HG03064 (cell line): ENCODE measurements at regions not wholly inside any gene's neighbourhood (a gene's known extent, or its start where the extent isn't known, plus 50 kb on each side); places are given as distances from the start of the nearest gene placed in this dataset.

Experiments
- ATAC-seq: cut with Tn5 transposase; IDR thresholded peaks from one replicate; pipeline ENCODE4 v1.9.1; 2021; ENCODE audit warnings: low read depth; ENCODE audit not compliant: unreplicated experiment

DNA sequence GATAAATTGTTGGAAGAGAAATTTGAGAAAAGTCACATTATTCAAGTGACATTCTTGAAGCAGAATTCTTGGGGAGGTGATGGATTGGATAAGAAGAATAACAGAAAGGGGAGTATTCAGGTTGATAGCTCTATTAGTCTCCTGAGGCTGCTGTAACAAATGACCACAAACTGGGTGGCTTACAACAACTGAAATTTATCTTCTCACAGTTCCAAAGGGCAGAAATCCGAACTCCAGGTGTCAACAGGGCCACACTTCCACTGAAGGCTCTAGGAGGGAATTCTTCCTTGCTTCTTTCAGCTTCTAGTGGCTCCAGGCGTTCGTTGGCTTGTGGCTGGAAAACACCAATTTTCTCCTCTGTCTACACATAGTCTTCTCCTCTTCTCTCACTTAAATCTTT lies 99.8 kb downstream of the TES start:
- ATAC-seq: no peak

DNA sequence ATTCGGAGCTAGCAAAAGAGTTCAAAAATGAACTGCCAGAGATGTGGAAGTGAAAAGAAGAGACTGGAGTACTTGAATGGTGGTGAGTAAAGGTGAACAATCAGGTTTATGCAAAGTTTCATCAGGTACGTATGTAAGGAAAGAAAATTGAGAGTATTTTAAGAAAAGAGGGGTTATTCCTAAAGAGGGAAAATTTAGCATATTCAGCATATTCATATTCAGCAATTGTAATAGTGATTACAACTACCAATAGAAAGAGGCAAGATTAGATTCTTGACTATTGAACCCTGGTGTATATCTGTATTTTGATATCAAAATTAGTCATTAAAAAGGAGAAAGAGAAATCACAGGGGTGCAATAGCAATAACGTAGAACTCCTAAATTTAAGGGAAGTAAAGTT lies 100.9 kb downstream of the TES start:
- ATAC-seq: no peak

DNA sequence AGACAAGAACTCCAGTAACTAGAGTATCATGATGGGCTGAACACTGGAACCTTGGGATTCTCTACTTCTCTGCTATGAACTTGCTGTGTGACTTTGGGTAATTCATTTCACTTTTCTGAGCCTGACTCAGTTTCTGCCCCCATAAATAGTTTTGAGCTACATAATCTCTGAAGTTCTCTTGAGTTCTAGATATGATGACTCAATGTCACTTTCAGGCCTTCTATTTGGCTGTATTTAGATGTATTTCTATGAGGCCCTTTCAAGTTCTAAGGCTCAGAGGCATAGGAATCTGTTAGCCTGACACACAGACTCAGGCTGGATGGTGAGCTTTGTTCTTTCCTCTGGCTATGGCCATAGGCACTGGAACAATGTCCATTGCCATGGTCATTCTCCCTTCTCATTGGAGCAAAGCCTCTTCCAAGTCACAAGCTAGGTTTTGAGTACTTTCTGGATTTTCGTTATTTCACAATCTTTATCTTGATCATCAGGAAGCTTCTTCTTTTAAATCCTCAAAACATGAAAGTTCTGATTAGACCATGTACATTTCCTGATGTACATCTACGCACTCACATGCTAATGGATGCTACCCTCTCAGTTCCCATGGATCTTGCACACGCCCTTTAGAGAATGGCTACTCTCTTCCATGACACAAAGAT lies 101.6 kb downstream of the TES start:
- no peak for ATAC-seq

DNA sequence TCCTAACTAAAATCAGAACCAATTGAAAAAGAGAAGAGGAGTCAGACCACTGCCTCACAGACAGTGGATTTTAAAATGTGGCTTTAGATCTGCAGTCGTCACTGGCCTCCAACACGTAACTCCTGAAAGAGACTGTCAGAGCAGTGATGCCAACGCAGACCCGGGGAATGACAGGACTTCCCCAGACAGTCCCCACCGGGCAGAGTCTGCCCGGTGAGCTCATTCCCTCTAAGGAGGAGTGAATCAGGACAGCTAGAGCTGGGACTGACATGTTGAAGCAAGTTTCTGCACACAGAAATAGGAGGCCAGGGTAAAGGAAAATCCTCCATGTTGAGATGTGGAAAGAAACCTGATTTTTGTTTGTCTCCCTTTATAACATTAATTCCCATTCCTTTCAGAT lies 105.0 kb downstream of the TES start:
- ATAC-seq: no peak

DNA sequence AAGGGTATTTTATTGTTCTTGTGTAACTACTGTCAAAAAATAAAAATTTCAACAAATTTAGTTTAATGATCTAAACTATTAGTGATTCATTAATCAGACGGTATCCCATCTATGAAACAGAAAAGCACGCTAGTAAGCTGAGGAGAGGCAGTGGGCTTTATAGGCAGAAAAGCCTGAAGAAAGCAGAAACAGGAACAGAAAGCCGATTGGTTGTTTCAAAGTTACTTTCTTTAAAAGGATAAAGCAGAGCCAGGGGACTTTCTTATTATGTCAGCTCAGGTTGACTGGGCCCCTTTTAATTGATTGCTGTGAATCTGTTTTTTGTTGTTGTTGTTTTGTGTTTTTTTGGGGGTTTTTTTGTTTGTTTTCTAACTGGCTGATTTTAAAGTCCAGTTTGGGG lies 105.5 kb downstream of the TES start:
- no peak for ATAC-seq

DNA sequence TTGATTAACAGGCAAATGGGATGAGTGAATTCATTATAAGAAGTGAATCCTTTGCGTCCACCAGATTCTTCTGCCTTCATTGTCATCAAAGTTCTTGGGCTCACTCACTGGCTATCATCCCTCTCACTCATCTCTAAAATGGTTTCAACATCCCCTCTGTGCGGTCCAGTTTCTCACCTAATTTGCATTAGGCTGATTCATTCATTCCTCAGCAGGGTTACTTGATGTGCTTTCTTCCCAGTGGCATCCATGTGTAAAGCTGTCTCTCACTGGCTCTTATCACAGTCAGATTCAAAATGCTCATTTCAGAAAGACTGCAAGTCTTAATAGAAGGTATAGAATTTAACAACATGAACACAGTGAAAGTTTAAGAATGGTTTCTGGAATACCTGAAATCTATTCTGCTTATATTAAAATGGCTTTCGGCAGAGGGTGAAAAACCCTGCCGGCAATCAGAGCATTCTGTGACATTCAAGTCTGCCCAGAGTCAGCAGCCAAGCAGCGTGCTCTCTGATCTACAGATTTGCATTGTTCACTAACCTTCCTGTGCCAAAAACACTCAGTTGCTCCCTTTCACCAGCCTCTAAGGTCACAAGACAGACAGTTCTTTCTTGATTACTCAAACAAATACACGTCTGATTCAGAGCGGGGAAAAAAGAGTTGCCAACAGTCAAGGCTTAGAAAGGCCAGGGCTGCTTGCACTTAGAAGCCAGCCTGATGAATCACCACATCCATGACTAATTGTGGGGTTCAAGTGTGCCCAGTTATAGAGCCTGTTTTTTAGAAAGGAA lies 106.7 kb downstream of the TES start:
- peak; percentile 92 for ATAC-seq

DNA sequence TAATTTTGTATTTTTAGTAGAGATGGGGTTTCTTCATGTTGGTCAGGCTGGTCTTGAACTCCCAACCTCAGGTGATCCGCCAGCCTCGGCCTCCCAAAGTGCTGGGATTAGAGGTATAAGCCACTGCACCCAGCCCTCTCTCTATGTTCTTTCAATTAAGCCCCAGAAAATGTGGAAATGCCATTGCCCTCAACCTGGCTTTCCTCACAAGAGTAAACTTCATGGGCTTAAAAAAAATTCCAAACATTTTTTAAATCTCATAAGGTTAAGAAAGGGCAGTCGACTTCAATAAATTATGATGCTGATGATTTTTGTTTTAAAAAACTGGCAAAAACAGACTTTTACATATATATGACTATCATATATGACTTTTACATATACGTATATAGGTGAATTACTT lies 107.6 kb downstream of the TES start:
- no peak for ATAC-seq

DNA sequence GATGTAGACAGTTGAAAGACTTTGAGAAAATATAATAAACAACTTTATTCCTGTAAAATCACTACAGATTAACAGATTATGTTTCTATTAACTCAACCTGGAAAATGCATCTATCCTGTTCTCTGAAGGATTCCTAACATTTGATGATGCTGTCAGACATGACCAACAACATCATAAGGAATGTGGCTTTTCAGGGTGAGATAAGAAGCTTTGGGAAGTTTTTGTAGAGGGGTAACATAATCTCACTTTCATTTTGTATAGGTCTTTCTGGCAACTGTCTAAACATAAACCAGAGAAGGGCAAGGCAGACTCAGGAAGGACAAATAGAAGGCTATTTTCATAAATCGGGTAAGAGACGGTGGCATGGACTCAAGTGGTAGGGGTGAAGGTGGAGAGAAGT lies 112.2 kb downstream of the TES start:
- no peak for ATAC-seq

DNA sequence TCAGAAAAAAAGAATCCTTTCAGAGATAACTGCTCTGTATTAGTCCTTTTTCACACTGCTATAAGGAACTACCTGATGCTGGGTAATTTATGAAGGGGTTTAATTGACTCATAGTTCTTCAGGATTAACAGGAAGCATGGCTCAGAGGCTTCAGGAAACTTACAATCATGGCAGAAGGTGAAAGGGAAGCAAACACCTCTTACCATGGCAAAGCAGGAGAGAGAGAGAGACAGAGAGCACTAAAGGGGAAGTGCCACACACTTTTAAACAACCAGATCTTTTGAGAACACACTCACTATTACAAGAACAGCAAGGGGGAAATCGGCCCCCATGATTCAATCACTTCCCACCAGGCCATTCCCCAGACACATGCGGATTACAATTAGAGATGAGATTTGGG lies 114.2 kb downstream of the TES start:
- no peak for ATAC-seq

DNA sequence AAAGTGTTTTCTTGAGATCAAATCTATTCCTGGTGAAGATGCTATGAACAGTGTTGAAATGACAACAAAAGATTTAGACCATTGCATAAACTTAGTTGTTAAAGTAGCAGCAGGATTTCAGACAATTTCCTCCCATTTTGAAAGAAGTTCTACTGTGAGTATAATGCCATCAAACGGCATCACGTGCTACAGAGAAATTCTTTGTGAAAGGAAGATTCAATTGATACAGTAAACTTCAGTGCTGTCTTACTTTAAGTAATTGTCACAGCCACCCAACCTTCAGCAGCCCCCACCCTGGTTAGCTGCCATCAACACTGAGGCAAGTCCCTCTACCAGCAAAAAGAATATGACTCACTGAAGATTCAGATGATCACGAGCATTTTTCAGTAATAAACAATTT lies 115.2 kb downstream of the TES start:
- ATAC-seq: no peak

DNA sequence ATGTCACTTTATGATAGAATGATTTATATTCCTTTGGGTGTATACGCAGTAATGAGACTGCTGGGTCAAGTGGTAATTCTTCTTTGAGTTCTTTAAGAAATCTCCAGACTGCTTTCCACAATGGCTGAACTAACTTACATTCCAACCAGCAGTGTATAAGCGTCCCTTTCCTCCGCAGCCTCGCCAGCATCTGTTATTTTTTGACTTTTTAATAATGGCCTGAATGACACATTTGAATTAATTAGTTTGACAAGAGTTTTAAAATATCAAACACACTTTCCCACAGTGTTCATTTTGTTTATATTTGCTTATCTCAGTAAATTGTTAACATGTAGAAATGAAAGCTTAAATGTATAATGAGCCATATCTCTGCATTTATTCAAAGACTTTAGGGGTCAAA lies 116.8 kb downstream of the TES start:
- no peak for ATAC-seq

DNA sequence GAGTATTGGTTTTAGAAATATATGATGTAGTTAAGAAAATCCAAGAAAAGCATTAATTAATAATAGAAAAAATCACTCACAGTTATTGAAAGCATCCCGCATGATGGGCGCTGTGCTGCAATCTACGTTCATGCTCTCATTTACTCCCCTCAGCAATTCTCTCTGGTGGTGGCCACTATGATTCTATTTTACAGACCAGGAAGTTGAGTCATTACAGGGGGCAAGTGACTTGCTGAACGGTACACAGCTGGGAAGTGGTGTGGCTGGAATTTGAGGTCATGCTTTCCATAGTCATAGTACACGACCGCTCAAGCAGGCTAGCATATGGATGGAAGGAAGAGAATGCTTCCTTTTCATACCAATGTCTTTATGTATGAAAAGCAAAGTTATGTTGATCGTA lies 117.4 kb downstream of the TES start:
- ATAC-seq: no peak

DNA sequence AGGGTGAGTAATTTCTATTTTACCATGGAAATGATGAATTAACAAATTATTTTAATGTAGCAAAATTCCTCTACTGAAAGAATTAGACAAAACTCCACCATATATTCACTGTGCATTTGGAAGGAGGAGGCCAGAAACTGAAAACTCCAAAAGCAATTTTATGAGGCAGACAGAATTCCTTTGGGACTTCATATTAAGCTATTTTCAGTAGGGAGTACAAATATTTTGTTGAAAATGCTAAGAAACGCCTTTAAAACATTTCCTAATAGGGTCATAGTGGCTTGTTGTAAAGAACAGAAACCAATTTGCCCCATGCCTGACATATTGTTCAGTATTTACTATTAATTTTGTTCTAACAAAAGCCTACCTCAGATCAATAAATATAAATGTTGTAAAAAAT lies 117.8 kb downstream of the TES start:
- no peak for ATAC-seq

DNA sequence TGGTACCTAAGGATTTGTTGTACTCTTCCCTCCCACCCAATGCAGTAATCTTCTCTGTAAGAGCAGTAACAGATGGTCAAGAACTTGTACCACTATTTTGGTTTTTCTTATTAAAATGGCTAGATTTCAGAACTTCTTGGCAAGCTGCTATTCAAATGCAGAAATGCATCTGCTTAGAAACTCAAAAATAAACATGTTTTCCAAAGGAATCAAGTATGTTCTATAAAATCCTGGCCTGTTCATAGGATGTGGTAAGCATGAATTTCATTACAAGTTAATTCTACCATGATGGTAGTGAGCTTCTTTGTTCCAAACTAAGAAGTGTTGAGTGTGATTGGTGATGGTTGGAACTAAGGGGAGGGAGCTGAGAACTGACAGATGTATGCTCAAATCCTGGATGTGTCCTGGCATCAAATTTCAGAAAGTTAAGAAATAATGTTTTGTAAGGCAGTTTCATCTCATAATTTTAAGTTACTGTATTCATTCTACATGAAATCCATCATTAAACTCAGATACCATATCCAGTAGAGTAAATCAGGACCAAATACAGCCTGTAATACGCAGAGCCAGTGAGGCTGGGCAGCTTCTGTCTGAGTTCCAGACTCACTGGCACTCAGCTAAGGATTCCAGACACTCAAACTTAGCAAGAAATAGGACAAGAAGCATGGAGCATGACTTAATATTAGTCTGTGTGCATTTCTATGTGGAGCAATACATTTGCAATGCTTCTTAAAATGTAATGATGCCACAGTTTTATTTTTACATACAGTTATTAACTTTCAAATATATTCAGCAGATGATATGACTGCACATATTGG lies 119.6 kb downstream of the TES start:
- no peak for ATAC-seq

DNA sequence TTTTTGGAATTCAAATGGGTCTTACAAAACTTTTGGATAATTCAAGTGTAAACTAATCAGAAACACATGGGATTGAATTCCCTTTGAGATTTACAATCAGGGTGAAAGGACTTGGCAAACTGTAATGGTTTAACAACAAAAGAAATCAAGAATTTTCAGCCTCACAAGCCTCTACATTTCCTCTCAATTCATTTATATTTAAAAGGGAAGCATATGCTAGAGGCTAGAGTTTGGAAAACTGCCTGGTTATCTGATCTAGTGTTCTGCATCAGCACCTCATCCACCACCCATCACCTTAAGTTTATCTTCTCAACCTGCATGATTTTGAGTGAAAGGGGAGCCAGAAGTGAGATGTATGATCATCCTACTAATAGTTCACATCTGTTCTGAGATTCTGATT lies 120.7 kb downstream of the TES start:
- no peak for ATAC-seq

DNA sequence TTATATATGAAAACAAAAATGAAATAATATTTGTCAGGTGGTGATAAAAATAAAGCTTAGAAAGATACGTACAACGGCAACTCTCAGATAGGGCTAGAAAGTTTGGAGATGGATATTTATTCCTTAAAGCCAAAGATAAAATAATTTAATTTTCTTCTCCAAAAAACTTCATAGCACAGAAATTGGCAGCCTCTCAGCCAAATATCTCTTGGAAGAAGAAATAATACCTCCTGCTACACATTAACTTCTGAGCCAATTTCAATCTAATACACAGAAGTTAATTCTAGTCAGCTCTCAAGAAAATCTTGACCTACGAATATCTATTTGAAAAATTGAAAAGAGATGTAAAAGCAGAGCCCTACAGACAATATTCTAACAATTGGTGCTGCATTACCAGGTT lies 122.4 kb downstream of the TES start:
- ATAC-seq: no peak

DNA sequence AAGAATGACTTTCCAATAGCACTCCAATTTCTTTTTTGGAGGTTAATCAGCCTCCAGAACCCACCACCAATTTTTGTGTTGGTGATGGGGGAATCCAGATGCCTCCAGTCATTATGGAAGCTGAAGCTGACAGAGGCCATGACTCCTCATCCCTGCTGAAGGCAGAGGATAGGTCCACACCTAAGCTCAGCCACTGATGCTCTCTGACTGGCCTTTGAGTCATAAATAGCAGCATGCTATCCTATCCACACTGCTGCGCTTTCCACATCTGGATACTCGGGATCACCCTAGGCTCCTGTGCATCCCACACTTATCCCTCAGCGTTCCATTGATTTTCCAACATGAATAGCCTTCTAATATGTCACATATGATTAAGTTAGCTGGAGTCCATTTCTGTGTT lies 124.2 kb downstream of the TES start:
- ATAC-seq: no peak

DNA sequence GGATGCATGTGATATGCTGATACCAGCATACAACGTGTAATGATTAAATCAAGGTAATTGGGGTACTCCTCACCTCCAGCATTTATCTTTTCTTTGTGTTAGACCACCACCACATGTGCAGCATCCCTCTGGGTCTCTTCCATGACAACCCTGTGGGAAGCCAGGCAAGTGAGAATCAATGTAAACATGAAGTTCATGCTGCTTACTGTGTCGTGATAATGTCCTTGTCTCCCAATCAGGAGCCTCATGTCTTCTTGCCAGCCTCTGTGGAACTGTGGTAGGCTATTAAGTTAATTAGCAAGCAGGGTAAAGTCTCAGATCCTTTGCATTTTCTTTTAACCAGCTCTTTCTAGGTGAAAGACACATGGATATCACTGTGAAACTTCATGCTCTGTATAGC lies 126.7 kb downstream of the TES start:
- ATAC-seq: no peak

DNA sequence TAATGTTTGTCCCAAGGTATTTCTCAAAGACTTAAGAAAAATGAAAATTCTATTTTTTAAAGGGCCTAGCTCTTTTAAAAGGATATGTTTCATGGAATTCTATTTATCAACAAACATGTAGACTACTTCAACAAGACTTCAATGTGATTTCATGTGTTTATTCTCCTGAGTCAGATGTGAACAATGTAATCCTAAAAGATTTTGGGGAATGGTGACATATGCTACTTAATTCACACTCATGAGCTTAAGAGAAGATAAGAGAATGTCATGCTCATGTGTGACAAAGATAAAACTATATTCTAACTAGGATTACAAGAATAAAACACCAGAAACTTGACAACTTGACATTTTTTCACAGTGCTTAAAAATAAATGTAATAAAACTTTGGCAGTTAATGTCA lies 127.5 kb downstream of the TES start:
- no peak for ATAC-seq

DNA sequence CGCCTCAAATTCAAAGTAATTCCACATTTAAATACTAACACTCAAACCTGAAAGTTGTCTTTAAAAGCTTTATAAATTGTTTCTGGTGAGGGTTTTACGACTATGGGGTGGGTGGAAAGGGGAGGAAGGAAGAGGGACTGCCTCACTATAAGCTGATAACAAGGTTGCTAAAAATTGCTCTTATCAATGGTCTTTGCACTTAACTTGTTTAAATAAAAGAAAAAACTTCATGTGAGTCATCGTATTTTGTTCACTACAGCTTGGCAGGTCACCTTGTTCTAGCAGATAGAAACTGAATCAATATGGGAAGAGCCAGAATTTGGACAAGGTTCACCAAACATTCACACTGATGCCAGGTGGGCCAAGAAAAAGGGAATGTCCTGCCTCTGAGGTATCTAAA lies 129.2 kb downstream of the TES start:
- ATAC-seq: no peak

DNA sequence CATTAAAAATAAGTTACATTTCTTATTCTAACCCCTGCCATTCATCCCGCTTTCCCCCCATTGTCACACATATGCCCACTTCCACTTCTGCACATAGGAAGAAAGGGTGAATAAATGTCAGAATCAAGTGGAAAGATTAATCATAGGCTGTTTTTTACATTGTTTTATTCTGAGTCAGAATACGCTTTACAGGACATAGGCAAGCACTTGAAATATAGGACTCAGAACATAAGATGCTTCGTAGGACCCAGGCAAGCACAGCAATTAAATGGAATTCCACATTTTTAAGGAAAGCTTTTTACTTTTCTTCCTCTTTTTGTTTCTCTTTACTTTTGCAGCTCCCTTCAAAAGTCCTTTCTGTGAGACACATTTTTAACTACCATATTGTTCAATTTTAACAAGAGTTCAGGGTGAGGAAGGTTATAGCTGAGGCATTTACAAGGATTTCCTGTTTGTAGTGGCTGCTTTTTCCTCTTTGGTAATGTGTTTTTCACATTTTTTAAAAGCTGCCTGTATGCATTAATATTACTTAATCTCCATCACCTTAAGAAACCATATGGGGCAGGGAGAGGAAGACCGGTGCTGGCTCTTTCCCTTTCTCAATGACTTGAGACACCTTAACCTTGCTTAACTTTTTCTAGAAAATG lies 130.0 kb downstream of the TES start:
- no peak for ATAC-seq
